ENCODE measurements at regions not wholly inside any gene's neighbourhood (a gene's known extent, or its start where the extent isn't known, plus 50 kb on each side); places are given as distances from the start of the nearest gene placed in this dataset.

GRCh38 chr2:173766537-173767289 lies 198.5 kb downstream of the SP3 start:
- DNase-seq (ENCODE audit: low spot score), result no peak

GRCh38 chr2:173770947-173771678 lies 194.1 kb downstream of the SP3 start:
- DNase-seq (ENCODE audit: low spot score), result no peak

GRCh38 chr2:173772205-173772604 lies 193.0 kb downstream of the SP3 start:
- DNase-seq (ENCODE audit: low spot score), result no peak

DNA sequence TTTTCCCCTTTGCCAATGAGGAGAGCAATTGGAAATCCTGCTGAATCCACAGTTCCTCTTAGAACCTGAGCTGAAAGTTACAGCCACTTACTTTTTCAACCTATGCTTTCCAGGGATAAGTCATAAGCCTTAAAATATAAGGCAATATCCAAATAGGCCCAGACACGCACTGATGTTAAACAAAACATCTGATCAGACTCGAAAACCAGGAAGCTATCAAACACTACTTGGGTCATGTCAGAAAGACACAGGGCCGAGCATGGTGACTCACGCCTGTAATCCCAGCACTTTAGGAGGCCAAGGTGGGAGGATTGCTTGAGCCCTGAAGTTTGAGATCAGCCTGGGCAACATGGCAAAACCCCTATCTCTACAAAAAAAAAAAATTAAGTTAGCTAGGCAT lies 192.1 kb downstream of the SP3 start:
- DNase-seq (ENCODE audit: low spot score), result no peak

GRCh38 chr2:173775440-173775839 lies 189.7 kb downstream of the SP3 start:
- DNase-seq (ENCODE audit: low spot score), result no peak

DNA sequence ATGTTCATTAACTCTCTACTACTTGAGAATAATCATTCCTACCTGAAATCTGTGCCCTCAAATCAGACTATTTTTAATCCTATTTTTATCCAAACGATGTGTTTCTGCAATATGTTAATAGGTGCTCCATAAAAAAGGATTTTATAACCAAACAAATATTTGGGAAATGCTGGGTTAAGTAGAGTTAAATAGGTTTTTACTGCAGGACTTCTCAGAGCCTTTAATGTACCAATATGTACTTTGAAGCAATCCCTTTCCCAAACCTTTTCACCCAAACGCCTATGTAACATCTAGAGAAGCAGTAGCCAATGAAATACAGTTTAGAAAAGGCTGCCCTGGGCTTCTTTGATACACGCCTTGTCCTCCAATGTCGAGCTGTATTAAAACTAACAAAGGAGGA lies 182.5 kb downstream of the SP3 start:
- no peak for DNase-seq (ENCODE audit: low spot score)

DNA sequence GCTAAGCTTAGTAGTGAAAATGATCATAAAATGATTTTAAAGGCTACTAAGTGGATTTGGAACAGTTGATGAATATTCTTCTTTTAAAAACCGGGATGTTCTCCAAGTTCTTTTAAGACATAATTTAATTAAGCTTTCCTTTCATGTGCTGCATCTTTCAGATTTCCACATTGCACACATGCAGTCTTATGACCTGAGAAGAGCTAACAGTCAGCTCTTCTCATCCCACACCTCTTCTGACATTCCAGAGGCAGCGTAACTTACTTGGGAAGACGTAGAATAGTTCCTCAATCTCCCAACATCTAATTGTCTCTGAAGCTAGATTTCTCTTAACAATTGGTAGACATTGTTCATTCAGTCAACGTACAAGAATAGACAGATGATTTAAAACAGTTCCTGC lies 181.8 kb downstream of the SP3 start:
- no peak for DNase-seq (ENCODE audit: low spot score)

DNA sequence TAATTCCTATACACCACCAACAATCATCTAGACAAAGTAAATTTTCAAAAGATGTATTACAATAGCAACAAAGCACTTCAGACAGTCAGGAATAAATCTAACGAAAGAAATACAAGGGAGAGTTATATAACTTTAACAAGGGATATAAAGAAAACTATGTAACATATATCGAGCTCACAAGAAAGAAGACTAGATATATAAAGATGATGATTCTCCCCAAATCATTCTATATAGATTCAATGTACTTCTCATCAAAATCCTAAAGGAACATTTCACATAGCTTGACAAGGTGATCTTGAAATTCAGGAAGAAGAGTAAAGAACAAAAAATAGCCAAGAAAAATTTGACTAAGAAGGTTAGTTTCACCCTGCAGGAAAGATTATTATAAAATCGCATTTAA lies 179.4 kb downstream of the SP3 start:
- DNase-seq (ENCODE audit: low spot score), result no peak

DNA sequence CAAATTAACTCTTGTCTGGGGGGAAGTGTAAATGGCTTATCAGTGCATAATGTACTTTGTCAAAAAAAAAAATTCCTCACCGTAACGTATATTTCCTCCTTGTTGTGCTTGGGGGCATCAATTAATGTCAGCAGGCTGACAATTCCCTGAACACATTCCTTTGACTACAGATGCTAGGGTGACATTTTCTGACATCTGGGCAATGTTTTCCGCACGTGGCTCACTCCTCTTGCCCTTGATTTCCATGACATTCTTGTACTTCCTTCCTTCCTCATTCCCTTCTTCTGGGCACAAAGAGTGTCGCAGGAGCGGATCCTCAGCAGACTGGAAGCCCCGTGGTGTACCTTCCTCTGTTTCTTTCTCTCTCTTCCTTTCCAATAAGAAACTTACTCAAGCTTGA lies 173.7 kb downstream of the SP3 start:
- DNase-seq (ENCODE audit: low spot score), result no peak

GRCh38 chr2:173792166-173792565 lies 173.0 kb downstream of the SP3 start:
- no peak for DNase-seq (ENCODE audit: low spot score)

DNA sequence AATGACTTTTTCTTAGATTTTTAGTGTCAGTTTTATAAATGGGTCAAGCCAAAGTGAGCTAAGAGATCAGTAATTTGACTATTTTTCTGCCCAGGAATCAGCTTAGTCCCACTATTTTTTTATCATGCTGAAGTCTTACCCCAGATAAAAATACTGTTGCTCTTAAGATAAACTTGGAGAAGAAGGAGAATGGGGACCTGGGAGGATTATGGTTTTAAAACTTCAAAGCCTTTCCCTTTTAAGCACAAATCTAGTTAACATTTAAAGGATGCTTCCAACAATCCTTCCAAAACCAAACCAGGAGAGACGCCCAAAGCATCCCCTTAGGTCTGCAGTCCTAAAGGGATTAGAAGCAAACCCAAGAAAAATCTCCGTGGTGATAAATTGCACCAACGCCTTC lies 172.4 kb downstream of the SP3 start:
- DNase-seq (ENCODE audit: low spot score), result no peak

GRCh38 chr2:173793709-173794565 lies 171.2 kb downstream of the SP3 start:
- no peak for DNase-seq (ENCODE audit: low spot score)

DNA sequence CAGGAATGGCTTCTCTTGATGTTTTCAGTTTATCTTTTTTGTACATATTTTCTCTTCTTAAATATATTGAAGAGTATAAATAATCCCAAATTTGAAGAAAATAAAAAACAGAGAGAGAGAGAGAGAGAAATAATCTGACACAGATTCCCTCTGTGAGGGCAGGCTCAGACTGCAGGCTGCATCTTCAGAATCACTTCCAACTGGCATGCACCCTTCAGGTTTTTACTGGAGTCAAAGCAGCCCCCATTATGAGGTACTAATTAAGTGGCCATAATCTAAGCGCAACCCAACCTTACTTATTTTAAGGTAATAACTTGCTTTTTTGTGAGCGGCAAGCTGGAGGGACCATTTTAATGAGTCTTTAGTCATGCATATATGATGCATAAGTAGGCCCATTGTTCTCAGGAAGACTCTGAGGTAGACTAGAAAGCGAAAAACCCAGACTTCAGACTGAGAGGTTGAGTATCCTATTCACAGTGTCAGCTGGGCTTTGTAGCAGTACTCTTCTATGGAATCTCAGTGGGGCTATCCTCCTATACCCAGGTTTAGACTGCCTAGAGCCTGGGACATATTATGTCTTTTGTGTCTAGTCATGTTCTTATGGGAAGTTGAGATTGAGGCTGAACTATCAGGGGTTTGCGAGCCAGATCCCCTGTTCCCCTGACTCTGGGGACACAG lies 167.4 kb downstream of the SP3 start:
- DNase-seq (ENCODE audit: low spot score), result no peak

DNA sequence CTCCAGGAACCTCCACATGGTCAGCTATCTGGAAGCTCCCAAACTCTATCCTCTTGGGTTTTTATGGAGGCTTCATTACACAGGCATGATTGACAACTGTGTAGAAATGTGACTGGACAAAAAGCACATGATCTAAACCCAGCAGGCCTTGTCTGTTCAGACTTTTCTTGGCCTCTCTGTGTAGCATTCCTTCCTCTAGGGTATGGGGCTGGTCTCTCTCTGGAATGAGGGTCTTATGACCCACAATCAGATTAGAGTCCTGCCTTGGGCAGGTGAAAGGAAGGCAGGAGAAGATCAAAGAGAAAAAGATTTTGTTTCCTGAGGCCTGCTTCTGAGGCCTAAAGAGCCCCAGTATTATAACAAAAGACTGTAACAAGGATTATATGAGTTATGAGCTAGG lies 162.7 kb downstream of the SP3 start:
- DNase-seq (ENCODE audit: low spot score), result no peak

DNA sequence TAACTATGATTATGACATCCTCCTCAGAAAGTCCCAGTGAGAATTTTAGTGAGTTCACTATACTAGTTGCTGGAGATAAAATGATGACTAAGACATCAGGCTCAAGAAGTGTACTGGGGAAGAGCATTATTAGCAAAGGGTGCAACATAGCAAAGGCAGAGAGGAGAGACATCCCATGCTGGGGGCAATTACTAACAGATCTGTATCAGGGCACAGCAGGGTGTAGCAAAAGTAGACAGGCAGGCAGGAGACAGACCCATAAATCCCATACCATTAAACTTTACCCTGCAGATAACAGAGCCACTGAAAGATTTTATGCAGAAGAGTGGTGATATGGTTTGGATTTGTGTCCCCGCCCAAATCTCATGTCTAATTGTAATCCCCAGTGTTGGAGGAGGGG lies 161.7 kb downstream of the SP3 start:
- no peak for DNase-seq (ENCODE audit: low spot score)

- DNase-seq (ENCODE audit: low spot score), result no peak
Observed at GRCh38 chr2:173806761-173807160, 158.4 kb downstream of the SP3 start.

DNA sequence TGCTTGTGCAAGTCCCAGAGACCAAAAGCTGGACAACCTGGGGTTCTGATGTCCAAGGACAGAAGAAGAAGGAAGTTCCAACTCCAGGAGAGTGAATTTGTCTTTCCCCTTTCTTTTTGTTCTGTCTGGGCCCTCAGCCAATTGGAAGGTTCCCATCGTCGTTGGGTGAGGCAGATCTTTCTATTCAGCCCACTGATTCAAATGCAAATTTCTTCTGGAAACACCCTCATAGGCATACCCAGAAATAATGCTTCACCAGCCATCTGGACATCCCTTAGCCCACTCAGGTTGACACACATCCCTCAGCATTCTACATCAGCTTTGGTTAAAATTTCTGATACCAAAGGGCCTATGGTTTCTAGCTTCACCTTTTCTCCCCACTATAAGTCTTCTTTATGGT lies 156.5 kb downstream of the SP3 start:
- DNase-seq (ENCODE audit: low spot score), result no peak

GRCh38 chr2:173812321-173812720 lies 152.9 kb downstream of the SP3 start:
- no peak for DNase-seq (ENCODE audit: low spot score)

- no peak for DNase-seq (ENCODE audit: low spot score)
Observed at GRCh38 chr2:173814306-173814705, 150.9 kb downstream of the SP3 start.

GRCh38 chr2:173815772-173816171 lies 149.4 kb downstream of the SP3 start:
- DNase-seq (ENCODE audit: low spot score), result no peak

- DNase-seq (ENCODE audit: low spot score), result no peak
Observed at GRCh38 chr2:173817582-173817981, 147.6 kb downstream of the SP3 start.

DNA sequence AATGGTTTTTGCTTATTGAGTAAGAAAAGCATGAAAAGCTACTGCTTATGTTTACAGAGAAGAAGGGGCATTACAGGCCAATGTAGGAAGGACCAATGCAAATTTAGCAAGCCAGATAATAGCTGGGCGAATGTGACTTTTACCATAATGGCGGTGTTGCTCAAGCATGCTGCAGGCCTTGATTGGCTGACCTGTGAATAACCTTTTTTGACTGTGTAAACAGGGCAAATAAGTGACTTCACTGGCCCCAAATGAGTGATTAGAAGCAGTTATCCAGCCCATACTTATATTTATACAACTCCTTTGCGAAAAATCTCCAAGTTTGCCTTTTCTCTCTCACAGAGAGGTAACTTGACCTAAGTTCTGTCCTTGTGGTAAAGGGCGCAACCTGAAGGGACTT lies 146.9 kb downstream of the SP3 start:
- DNase-seq (ENCODE audit: low spot score), result no peak
